ENCODE measurements at regions not wholly inside any gene's neighbourhood (a gene's known extent, or its start where the extent isn't known, plus 50 kb on each side); places are given as distances from the start of the nearest gene placed in this dataset.
"Not testable (repeated sequence)": the region's sequence is repeated elsewhere in the genome, so short reads cannot be mapped to it uniquely, and the experiment has no call there.

GRCh38 chr3:144957398-144958101, 985.9 kb downstream of the DIPK2A start:
- no peak for DNase-seq

GRCh38 chr3:144963810-144964209, 992.2 kb downstream of the DIPK2A start:
- DNase-seq, result no peak

GRCh38 chr3:144966560-144966959, 994.9 kb downstream of the DIPK2A start:
- no peak for DNase-seq

GRCh38 chr3:144968750-144969350, 997.2 kb downstream of the DIPK2A start:
- DNase-seq, result no peak

GRCh38 chr3:144984481-144984880, 1012.9 kb downstream of the DIPK2A start:
- not testable (repeated sequence) for DNase-seq

- peak; percentile 1 for DNase-seq
Measured at GRCh38 chr3:144989807-144990206, 1018.2 kb downstream of the DIPK2A start.

GRCh38 chr3:144995856-144996255, 1024.2 kb downstream of the DIPK2A start:
- DNase-seq, result no peak

GRCh38 chr3:145005427-145005826, 1033.8 kb downstream of the DIPK2A start:
- DNase-seq, result no peak

- no peak for DNase-seq
Measured at GRCh38 chr3:145006271-145006670, 1034.6 kb downstream of the DIPK2A start.

- no peak for DNase-seq
Measured at GRCh38 chr3:145013931-145014330, 1042.3 kb downstream of the DIPK2A start.

GRCh38 chr3:145015253-145015652, 1043.6 kb downstream of the DIPK2A start:
- DNase-seq, result peak; percentile 33

- DNase-seq, result no peak
Measured at GRCh38 chr3:145017959-145018358, 1046.3 kb downstream of the DIPK2A start.

GRCh38 chr3:145022447-145022846, 1050.8 kb downstream of the DIPK2A start:
- no peak for DNase-seq

- no peak for DNase-seq
Measured at GRCh38 chr3:145024700-145025099, 1053.1 kb downstream of the DIPK2A start.

- DNase-seq, result not testable (repeated sequence)
Measured at GRCh38 chr3:145027186-145027585, 1055.6 kb downstream of the DIPK2A start.

- DNase-seq, result no peak
Measured at GRCh38 chr3:145032791-145033190, 1061.2 kb downstream of the DIPK2A start.

GRCh38 chr3:145035682-145036081, 1064.1 kb downstream of the DIPK2A start:
- DNase-seq, result no peak

- DNase-seq, result not testable (repeated sequence)
Measured at GRCh38 chr3:145054055-145054454, 1082.4 kb downstream of the DIPK2A start.

GRCh38 chr3:145055375-145056076, 1083.9 kb downstream of the DIPK2A start:
- DNase-seq, result no peak

GRCh38 chr3:145058483-145058882, 1086.9 kb downstream of the DIPK2A start:
- DNase-seq, result peak; percentile 4

- no peak for DNase-seq
Measured at GRCh38 chr3:145063616-145064015, 1092.0 kb downstream of the DIPK2A start.

GRCh38 chr3:145070795-145071194, 1090.2 kb downstream of the PLOD2 start:
- DNase-seq, result no peak

- no peak for DNase-seq
Measured at GRCh38 chr3:145079436-145079835, 1081.5 kb downstream of the PLOD2 start.

GRCh38 chr3:145087038-145087437, 1073.9 kb downstream of the PLOD2 start:
- no peak for DNase-seq

Data from hematopoietic multipotent progenitor cell treated with erythropoietin and hydrocortisone succinate and interleukin-3 and kit ligand, for 4 days (in vitro differentiated cells).